ENCODE measurements at regions not wholly inside any gene's neighbourhood (a gene's known extent, or its start where the extent isn't known, plus 50 kb on each side); places are given as distances from the start of the nearest gene placed in this dataset.
"Not testable (repeated sequence)": the region's sequence is repeated elsewhere in the genome, so short reads cannot be mapped to it uniquely, and the experiment has no call there.

DNA sequence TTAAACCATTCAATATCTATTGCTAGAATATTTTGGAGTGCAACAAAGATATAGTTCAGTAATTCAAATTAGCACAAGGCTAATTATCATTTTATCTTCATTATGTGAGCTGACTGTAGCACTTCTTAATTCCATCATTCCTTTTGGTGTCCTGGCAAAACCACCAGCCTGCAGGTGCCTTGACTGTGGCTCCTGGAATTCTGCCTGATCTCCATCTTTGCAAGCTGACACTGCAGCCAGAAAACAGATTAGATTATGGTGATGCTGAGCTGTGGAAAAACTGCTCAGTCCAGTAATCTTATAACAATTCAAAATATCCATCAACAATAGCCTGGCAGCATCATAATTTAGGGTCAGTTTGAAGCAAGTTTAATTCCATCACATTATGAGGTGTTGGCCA, 919.5 kb downstream of the DTWD2 start:
- Histone ChIP-seq H3K9me3 (no peaks in the 10 kb centered on the region), H3K27me3 (replicated peaks; ENCODE audit: insufficient read depth) (no peaks in the 10 kb centered on the region), H3K4me3 (no peak overlapping the region), H3K36me3 (no peaks in the 10 kb centered on the region), H3K27ac (no peak overlapping the region), H3K4me1 (ENCODE audit: control insufficient read depth in 1 of 2, low read depth in 2 of 2) (no peaks in the 10 kb centered on the region)
- no peak for TF ChIP-seq CTCF (IDR thresholded peaks at IDR 0.05)
- ATAC-seq (ENCODE audit: insufficient number of reproducible peaks, low FRiP score, low read depth) (no peak), DNase-seq (ENCODE audit: low spot score) (no peak)

DNA sequence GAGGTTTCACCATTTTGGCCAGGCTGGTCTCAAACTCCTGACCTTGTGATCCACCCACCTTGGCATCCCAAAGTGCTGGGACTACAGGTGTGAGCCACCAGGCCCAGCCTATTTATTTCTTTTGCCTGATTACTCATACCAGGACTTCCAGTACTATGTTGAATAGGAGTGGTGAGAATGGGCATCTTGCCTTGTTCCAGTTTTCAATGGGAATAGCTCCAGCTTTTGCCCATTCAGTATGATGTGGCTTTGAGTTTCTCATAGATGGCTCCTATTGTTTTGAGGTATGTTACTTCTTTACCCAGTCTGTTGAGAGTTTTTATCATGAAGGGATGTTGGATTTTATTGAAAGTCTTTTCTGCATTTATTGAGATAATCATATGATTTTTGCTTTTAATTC, 924.5 kb downstream of the DTWD2 start:
- not testable (repeated sequence) for H3K9me3 ChIP-seq; H3K27me3 ChIP-seq (replicated peaks; ENCODE audit: insufficient read depth); H3K27ac ChIP-seq; H3K4me1 ChIP-seq (ENCODE audit: control insufficient read depth in 1 of 2, low read depth in 2 of 2); H3K4me3 ChIP-seq; ATAC-seq (ENCODE audit: insufficient number of reproducible peaks, low FRiP score, low read depth); DNase-seq (ENCODE audit: low spot score); H3K36me3 ChIP-seq

- Histone ChIP-seq H3K4me3 (no peak overlapping the region), H3K36me3 (no peaks in the 10 kb centered on the region), H3K27me3 (replicated peaks; ENCODE audit: insufficient read depth) (no peaks in the 10 kb centered on the region), H3K4me1 (ENCODE audit: control insufficient read depth in 1 of 2, low read depth in 2 of 2) (no peaks in the 10 kb centered on the region), H3K27ac (no peak overlapping the region), H3K9me3 (no peaks in the 10 kb centered on the region)
- TF ChIP-seq CTCF (IDR thresholded peaks at IDR 0.05) = no peak
- ATAC-seq (ENCODE audit: insufficient number of reproducible peaks, low FRiP score, low read depth) = no peak
- DNase-seq (ENCODE audit: low spot score) = no peak
Observed at GRCh38 chr5:118060833-118061232, 927.5 kb downstream of the DTWD2 start.

DNA sequence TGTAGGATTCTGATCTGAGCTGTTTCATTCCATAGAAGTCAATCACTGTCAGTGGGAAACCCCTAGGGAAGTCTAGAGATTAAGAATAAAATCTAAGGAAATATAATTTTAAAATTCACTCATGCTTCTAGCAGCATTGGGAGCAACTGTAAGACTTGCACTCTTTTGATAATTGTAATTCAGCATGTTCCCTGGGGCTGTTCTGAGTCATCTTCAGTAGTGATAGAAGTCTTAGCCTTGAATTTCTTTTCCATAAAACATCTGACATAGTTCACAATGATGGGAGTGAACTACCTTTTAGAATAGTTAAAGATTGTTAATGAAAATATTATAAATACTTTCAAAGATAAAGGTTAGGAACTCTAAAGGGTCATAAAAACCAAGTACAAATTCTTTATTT, 935.8 kb downstream of the DTWD2 start:
- DNase-seq (ENCODE audit: low spot score) (no peak), ATAC-seq (ENCODE audit: insufficient number of reproducible peaks, low FRiP score, low read depth) (no peak)
- H3K36me3 ChIP-seq = no peaks in the 10 kb centered on the region
- H3K9me3 ChIP-seq = peaks cover 2% of the 10 kb centered on the region
- no peaks in the 10 kb centered on the region for H3K4me1 ChIP-seq (ENCODE audit: control insufficient read depth in 1 of 2, low read depth in 2 of 2)
- no peaks in the 10 kb centered on the region for H3K27me3 ChIP-seq (replicated peaks; ENCODE audit: insufficient read depth)
- no peak for TF ChIP-seq CTCF (IDR thresholded peaks at IDR 0.05)
- no peak overlapping the region for H3K27ac ChIP-seq
- H3K4me3 ChIP-seq = no peak overlapping the region

DNA sequence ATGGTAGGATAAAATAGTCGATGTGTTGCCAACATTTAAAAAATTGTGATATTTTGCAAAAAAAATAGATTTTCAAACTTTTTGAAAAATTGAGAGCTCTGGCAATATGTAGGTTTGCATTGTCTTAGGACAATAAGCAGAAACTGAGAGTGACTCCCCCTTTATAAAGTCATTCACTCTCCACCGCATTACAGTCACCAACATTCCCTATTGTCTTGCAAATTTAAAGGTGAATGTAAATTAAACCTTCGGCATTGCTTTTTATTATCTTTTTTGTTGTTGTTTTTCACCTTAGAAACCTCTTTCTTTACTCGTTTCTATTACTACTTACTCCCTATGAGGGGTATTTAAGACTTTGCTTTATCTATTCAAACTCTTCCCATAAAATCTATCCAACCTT, 944.2 kb downstream of the DTWD2 start:
- no peak overlapping the region for H3K27ac ChIP-seq
- DNase-seq (ENCODE audit: low spot score) = no peak
- no peaks in the 10 kb centered on the region for H3K4me1 ChIP-seq (ENCODE audit: control insufficient read depth in 1 of 2, low read depth in 2 of 2)
- H3K9me3 ChIP-seq = no peaks in the 10 kb centered on the region
- no peak for ATAC-seq (ENCODE audit: insufficient number of reproducible peaks, low FRiP score, low read depth)
- H3K27me3 ChIP-seq (replicated peaks; ENCODE audit: insufficient read depth) = no peaks in the 10 kb centered on the region
- no peaks in the 10 kb centered on the region for H3K36me3 ChIP-seq
- no peak overlapping the region for H3K4me3 ChIP-seq
- TF ChIP-seq CTCF (IDR thresholded peaks at IDR 0.05) = no peak

- Histone ChIP-seq H3K4me1 (ENCODE audit: control insufficient read depth in 1 of 2, low read depth in 2 of 2) (no peaks in the 10 kb centered on the region), H3K4me3 (no peak overlapping the region), H3K36me3 (no peaks in the 10 kb centered on the region), H3K27me3 (replicated peaks; ENCODE audit: insufficient read depth) (no peaks in the 10 kb centered on the region), H3K27ac (no peak overlapping the region), H3K9me3 (no peaks in the 10 kb centered on the region)
- DNase-seq (ENCODE audit: low spot score) = no peak
- TF ChIP-seq CTCF (IDR thresholded peaks at IDR 0.05) = no peak
- no peak for ATAC-seq (ENCODE audit: insufficient number of reproducible peaks, low FRiP score, low read depth)
Observed at GRCh38 chr5:118043531-118043930, 944.8 kb downstream of the DTWD2 start.

Measured in thoracic aorta (tissue), 2 donors.